H9 (cell line): ENCODE measurements at regions not wholly inside any gene's neighbourhood (a gene's known extent, or its start where the extent isn't known, plus 50 kb on each side); places are given as distances from the start of the nearest gene placed in this dataset.

Experiments
- DNase-seq: peaks from one replicate; pipeline ENCODE4 v3.0.0-alpha.2; 2017
- H2AFZ ChIP-seq: one replicate; pipeline ENCODE4 v1.6.1; 2013; ENCODE audit warnings: mild to moderate bottlenecking, low read length, control low read depth, moderate library complexity
- H2AK5ac ChIP-seq: 2 replicates; pipeline ENCODE4 v1.6.1; 2013; ENCODE audit warnings: low read length, control low read depth, mixed read lengths; ENCODE audit not compliant: insufficient read length
- H2BK120ac ChIP-seq: one replicate; pipeline ENCODE4 v1.6.1; 2013; ENCODE audit warnings: low read depth, mild to moderate bottlenecking, low read length, control low read depth, inconsistent platforms; ENCODE audit not compliant: poor library complexity, severe bottlenecking
- H2BK12ac ChIP-seq: 2 replicates; pipeline ENCODE4 v1.6.1; 2013; ENCODE audit warnings: low read length, control low read depth, mixed read lengths, low read depth; ENCODE audit not compliant: insufficient read length
- H2BK15ac ChIP-seq: 2 replicates; pipeline ENCODE4 v1.6.1; 2013; ENCODE audit warnings: low read depth, low read length, control low read depth
- H2BK20ac ChIP-seq: one replicate; pipeline ENCODE4 v1.6.1; 2013; ENCODE audit warnings: low read depth, mild to moderate bottlenecking, low read length, control low read depth, inconsistent platforms; ENCODE audit not compliant: poor library complexity, severe bottlenecking
- H2BK5ac ChIP-seq: 2 replicates; pipeline ENCODE4 v1.6.1; 2013; ENCODE audit warnings: low read length, control low read depth, mixed read lengths; ENCODE audit not compliant: insufficient read length
- H3K14ac ChIP-seq: 2 replicates; pipeline ENCODE4 v1.6.1; 2013; ENCODE audit warnings: low read length, control low read depth; ENCODE audit not compliant: insufficient read depth
- H3K18ac ChIP-seq: 2 replicates; pipeline ENCODE4 v1.6.1; 2013; ENCODE audit warnings: low read depth, mild to moderate bottlenecking, mixed read lengths, low read length, control low read depth; ENCODE audit not compliant: insufficient read length
- H3K23ac ChIP-seq: 2 replicates; pipeline ENCODE4 v1.6.1; 2013; ENCODE audit warnings: low read length, control low read depth, mixed read lengths, low read depth; ENCODE audit not compliant: insufficient read length
- H3K23me2 ChIP-seq: 2 replicates; pipeline ENCODE4 v1.6.1; 2013; ENCODE audit warnings: low read depth, mild to moderate bottlenecking, mixed read lengths, low read length, control low read depth; ENCODE audit not compliant: insufficient read length, poor library complexity, severe bottlenecking
- H3K27ac ChIP-seq: 2 replicates; pipeline ENCODE4 v1.5.1; 2013; ENCODE audit warnings: low read length, control low read depth, mixed read lengths, low read depth; ENCODE audit not compliant: insufficient read length
- H3K27me3 ChIP-seq: 2 replicates; pipeline ENCODE4 v1.6.1; 2013; ENCODE audit warnings: low read length, control low read depth, inconsistent platforms; ENCODE audit not compliant: insufficient read depth
- H3K4ac ChIP-seq: 2 replicates; pipeline ENCODE4 v1.6.1; 2013; ENCODE audit warnings: low read depth, mild to moderate bottlenecking, control low read depth, inconsistent platforms, low read length, moderate library complexity
- H3K4me1 ChIP-seq: 2 replicates; pipeline ENCODE4 v1.6.1; 2013; ENCODE audit warnings: low read length, control low read depth, inconsistent platforms; ENCODE audit not compliant: insufficient read depth
- H3K4me2 ChIP-seq: 2 replicates; pipeline ENCODE4 v1.6.1; 2013; ENCODE audit warnings: low read length, control low read depth, mixed read lengths; ENCODE audit not compliant: insufficient read length, insufficient read depth
- H3K56ac ChIP-seq: 2 replicates; pipeline ENCODE4 v1.6.1; 2013; ENCODE audit warnings: low read depth, mild to moderate bottlenecking, mixed read lengths, low read length, control low read depth; ENCODE audit not compliant: insufficient read length
- H3K79me1 ChIP-seq: 2 replicates; pipeline ENCODE4 v1.6.1; 2013; ENCODE audit warnings: low read depth, mild to moderate bottlenecking, moderate library complexity, low read length, control low read depth, inconsistent platforms; ENCODE audit not compliant: insufficient read depth, poor library complexity, severe bottlenecking
- H3K79me2 ChIP-seq: 2 replicates; pipeline ENCODE4 v1.6.1; 2013; ENCODE audit warnings: low read length, control low read depth, inconsistent platforms; ENCODE audit not compliant: insufficient read depth
- H3K9ac ChIP-seq: 2 replicates; pipeline ENCODE4 v1.6.1; 2013; ENCODE audit warnings: low read length, control low read depth, mixed read lengths; ENCODE audit not compliant: insufficient read length; ENCODE audit errors: extremely low read depth
- H3K9me3 ChIP-seq: one replicate; pipeline ENCODE4 v1.6.1; 2013; ENCODE audit warnings: low read depth, low read length, inconsistent platforms; ENCODE audit not compliant: control insufficient read depth
- H3T11ph ChIP-seq: one replicate; pipeline ENCODE4 v1.6.1; 2013; ENCODE audit warnings: mild to moderate bottlenecking, low read length, control low read depth, inconsistent platforms
- H4K20me1 ChIP-seq: one replicate; pipeline ENCODE4 v1.6.1; 2013; ENCODE audit not compliant: control insufficient read depth, insufficient read length, insufficient read depth
- H4K5ac ChIP-seq: 2 replicates; pipeline ENCODE4 v1.6.1; 2013; ENCODE audit warnings: low read depth, mild to moderate bottlenecking, mixed read lengths, low read length, control low read depth; ENCODE audit not compliant: insufficient read length
- H4K8ac ChIP-seq: replicated peaks from 2 replicates; pipeline ENCODE4 v1.6.1; 2013; ENCODE audit warnings: low read length, control low read depth, mixed read lengths, low read depth; ENCODE audit not compliant: insufficient read length
- H4K91ac ChIP-seq: 2 replicates; pipeline ENCODE4 v1.6.1; 2013; ENCODE audit warnings: low read depth, mild to moderate bottlenecking, moderate library complexity, mixed read lengths, low read length, control low read depth; ENCODE audit not compliant: insufficient read length
- H3K27ac Mint-ChIP-seq, 3 experiments: 2 replicates in 2 of 3; 3 replicates in 1 of 3; pipeline ENCODE4 v1.8.0; 2020 to 2021; ENCODE audit warnings: mixed read lengths in 3 of 3, mild to moderate bottlenecking in 1 of 3, moderate library complexity in 1 of 3
- H3K27me3 Mint-ChIP-seq: 2 replicates; pipeline ENCODE4 v1.8.0; 2021; ENCODE audit warnings: low read depth, mild to moderate bottlenecking, moderate library complexity, mixed read lengths
- H3K36me3 Mint-ChIP-seq, 3 experiments: 2 replicates in 2 of 3; 3 replicates in 1 of 3; pipeline ENCODE4 v1.8.0; 2020 to 2021; ENCODE audit warnings: low read depth in 3 of 3, mixed read lengths in 3 of 3; ENCODE audit not compliant: insufficient read depth in 1 of 3
- H3K4me1 Mint-ChIP-seq, 2 experiments: 2 replicates each; pipeline ENCODE4 v1.8.0; 2020; ENCODE audit warnings: mixed read lengths in 2 of 2
- H3K4me3 Mint-ChIP-seq, 2 experiments: 2 replicates in 1 of 2; 3 replicates in 1 of 2; pipeline ENCODE4 v1.8.0; 2020 to 2021; ENCODE audit warnings: mild to moderate bottlenecking in 2 of 2, mixed read lengths in 2 of 2, moderate library complexity in 1 of 2
- H3K9me3 Mint-ChIP-seq, 2 experiments: 2 replicates in 1 of 2; 3 replicates in 1 of 2; pipeline ENCODE4 v1.8.0; 2020; ENCODE audit warnings: mild to moderate bottlenecking in 2 of 2, mixed read lengths in 2 of 2, moderate library complexity in 1 of 2
- TF ChIP-seq, protein P1 (sequence below): fragments of 200-600 bp; sonication (generic); conservative IDR thresholded peaks from 3 replicates; pipeline ENCODE4 v1.8.0; 2021; ENCODE audit warnings: antibody characterized with exemption, mild to moderate bottlenecking

DNA sequence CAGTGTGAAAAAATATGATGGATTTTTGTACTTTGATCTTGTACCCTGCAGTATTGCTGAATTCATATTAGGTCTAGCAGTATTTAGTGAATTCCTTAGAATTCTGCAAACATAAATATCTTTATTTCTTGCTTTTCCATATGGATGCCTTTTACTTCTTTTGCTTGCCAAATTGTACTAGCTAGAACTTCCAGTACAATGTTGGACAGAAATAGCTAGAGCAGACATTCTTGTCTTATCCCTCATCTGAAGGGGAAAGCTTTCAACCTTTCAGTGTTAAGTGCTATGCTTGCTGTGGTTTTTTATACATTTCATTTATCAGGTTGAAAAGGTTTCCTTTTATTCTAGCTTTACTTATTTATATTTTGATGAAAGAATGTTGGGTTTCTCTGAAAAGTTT, 1321.9 kb upstream of the CHAC2 start:
- H3K23ac ChIP-seq, result no peak overlapping the region
- H2BK5ac ChIP-seq, result no peak overlapping the region
- H3K9me3 ChIP-seq, result no peaks in the 10 kb centered on the region
- TF ChIP-seq, protein P1, sequence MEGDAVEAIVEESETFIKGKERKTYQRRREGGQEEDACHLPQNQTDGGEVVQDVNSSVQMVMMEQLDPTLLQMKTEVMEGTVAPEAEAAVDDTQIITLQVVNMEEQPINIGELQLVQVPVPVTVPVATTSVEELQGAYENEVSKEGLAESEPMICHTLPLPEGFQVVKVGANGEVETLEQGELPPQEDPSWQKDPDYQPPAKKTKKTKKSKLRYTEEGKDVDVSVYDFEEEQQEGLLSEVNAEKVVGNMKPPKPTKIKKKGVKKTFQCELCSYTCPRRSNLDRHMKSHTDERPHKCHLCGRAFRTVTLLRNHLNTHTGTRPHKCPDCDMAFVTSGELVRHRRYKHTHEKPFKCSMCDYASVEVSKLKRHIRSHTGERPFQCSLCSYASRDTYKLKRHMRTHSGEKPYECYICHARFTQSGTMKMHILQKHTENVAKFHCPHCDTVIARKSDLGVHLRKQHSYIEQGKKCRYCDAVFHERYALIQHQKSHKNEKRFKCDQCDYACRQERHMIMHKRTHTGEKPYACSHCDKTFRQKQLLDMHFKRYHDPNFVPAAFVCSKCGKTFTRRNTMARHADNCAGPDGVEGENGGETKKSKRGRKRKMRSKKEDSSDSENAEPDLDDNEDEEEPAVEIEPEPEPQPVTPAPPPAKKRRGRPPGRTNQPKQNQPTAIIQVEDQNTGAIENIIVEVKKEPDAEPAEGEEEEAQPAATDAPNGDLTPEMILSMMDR, result no peak
- H3K9ac ChIP-seq, result no peak overlapping the region
- H3K14ac ChIP-seq, result no peak overlapping the region
- Mint-ChIP-seq H3K36me3 (no peaks in the 10 kb centered on the region), H3K4me1 (peaks cover 6 to 12% of the 10 kb centered on the region in 2 experiments), H3K27me3 (no peaks in the 10 kb centered on the region), H3K27ac (no peak overlapping the region), H3K9me3 (no peaks in the 10 kb centered on the region; a peak in 1 of 5 replicates), H3K4me3 (no peak overlapping the region)
- H2BK12ac ChIP-seq, result no peak overlapping the region
- H3K79me2 ChIP-seq, result no peaks in the 10 kb centered on the region
- H3K27me3 ChIP-seq, result no peaks in the 10 kb centered on the region
- no peaks in the 10 kb centered on the region for H3K79me1 ChIP-seq
- no peak overlapping the region for H4K91ac ChIP-seq
- H3K4ac ChIP-seq, result no peak overlapping the region
- H2BK20ac ChIP-seq, result no peak overlapping the region
- no peak overlapping the region for H3K27ac ChIP-seq
- H3K56ac ChIP-seq, result no peak overlapping the region
- no peak overlapping the region for H2BK15ac ChIP-seq
- no peak for DNase-seq
- no peak overlapping the region for H2AFZ ChIP-seq
- H3K4me2 ChIP-seq, result no peak overlapping the region
- H4K20me1 ChIP-seq, result no peaks in the 10 kb centered on the region
- H2BK120ac ChIP-seq, result no peak overlapping the region
- no peaks in the 10 kb centered on the region for H3K23me2 ChIP-seq
- no peak overlapping the region for H2AK5ac ChIP-seq
- H4K8ac ChIP-seq, result no peak overlapping the region
- no peaks in the 10 kb centered on the region; the same call in 1 of the 2 replicates for H3K4me1 ChIP-seq
- no peak overlapping the region for H3K18ac ChIP-seq
- H4K5ac ChIP-seq, result no peak overlapping the region
- H3T11ph ChIP-seq, result no peak overlapping the region
